Activated CD4-positive, alpha-beta T cell treated with anti-CD3 and anti-CD28 coated beads for 48 hours (primary cell): ENCODE measurements at regions not wholly inside any gene's neighbourhood (a gene's known extent, or its start where the extent isn't known, plus 50 kb on each side); places are given as distances from the start of the nearest gene placed in this dataset.
"Not testable (repeated sequence)": the region's sequence is repeated elsewhere in the genome, so short reads cannot be mapped to it uniquely, and the experiment has no call there.

Experiments used
- DNase-seq: peaks from one replicate; pipeline ENCODE4 v3.0.0-alpha.2; 2020

- not testable (repeated sequence) for DNase-seq
These were observed 54.9 kb upstream of the NBPF12 start for GRCh38 chr1:146883190-146883589.

- not testable (repeated sequence) for DNase-seq
These were observed 57.0 kb upstream of the NBPF12 start for GRCh38 chr1:146881096-146881495.

- DNase-seq = not testable (repeated sequence)
These were observed 74.3 kb upstream of the NBPF12 start for GRCh38 chr1:146863799-146864319.

GRCh38 chr1:146853147-146853546 is 85.0 kb upstream of the NBPF12 start:
- DNase-seq = not testable (repeated sequence)

GRCh38 chr1:146850352-146850889 is 87.7 kb upstream of the NBPF12 start:
- DNase-seq = not testable (repeated sequence)

GRCh38 chr1:146838725-146839124 is 99.4 kb upstream of the NBPF12 start:
- DNase-seq = not testable (repeated sequence)

- DNase-seq = not testable (repeated sequence)
These were observed 111.2 kb upstream of the NBPF12 start for GRCh38 chr1:146826957-146827356.

GRCh38 chr1:146794236-146794635 is 143.9 kb upstream of the NBPF12 start:
- DNase-seq = not testable (repeated sequence)

- not testable (repeated sequence) for DNase-seq
These were observed 145.4 kb upstream of the NBPF12 start for GRCh38 chr1:146792725-146793124.

GRCh38 chr1:146784212-146784940 is 153.7 kb upstream of the NBPF12 start:
- peak; percentile 3 for DNase-seq

- DNase-seq = not testable (repeated sequence)
These were observed 156.9 kb upstream of the NBPF12 start for GRCh38 chr1:146781235-146781634.

GRCh38 chr1:146777826-146778602 is 160.1 kb upstream of the NBPF12 start:
- DNase-seq = not testable (repeated sequence)

- not testable (repeated sequence) for DNase-seq
These were observed 163.1 kb upstream of the NBPF12 start for GRCh38 chr1:146774988-146775387.

- not testable (repeated sequence) for DNase-seq
These were observed 163.9 kb upstream of the NBPF12 start for GRCh38 chr1:146774271-146774670.

GRCh38 chr1:146771409-146771808 is 166.7 kb upstream of the NBPF12 start:
- DNase-seq = not testable (repeated sequence)

- not testable (repeated sequence) for DNase-seq
These were observed 167.1 kb upstream of the NBPF12 start for GRCh38 chr1:146770998-146771397.

GRCh38 chr1:146763234-146763633 is 174.9 kb upstream of the NBPF12 start:
- DNase-seq = not testable (repeated sequence)

- not testable (repeated sequence) for DNase-seq
These were observed 181.3 kb upstream of the NBPF12 start for GRCh38 chr1:146756858-146757257.

GRCh38 chr1:146748686-146749085 is 189.4 kb upstream of the NBPF12 start:
- not testable (repeated sequence) for DNase-seq

- DNase-seq = not testable (repeated sequence)
These were observed 206.0 kb upstream of the NBPF12 start for GRCh38 chr1:146731981-146732680.

- DNase-seq = not testable (repeated sequence)
These were observed 208.3 kb upstream of the NBPF12 start for GRCh38 chr1:146729642-146730344.

GRCh38 chr1:146715054-146715453 is 223.1 kb upstream of the NBPF12 start:
- DNase-seq = not testable (repeated sequence)
